ENCODE measurements at regions not wholly inside any gene's neighbourhood (a gene's known extent, or its start where the extent isn't known, plus 50 kb on each side); places are given as distances from the start of the nearest gene placed in this dataset.

DNA sequence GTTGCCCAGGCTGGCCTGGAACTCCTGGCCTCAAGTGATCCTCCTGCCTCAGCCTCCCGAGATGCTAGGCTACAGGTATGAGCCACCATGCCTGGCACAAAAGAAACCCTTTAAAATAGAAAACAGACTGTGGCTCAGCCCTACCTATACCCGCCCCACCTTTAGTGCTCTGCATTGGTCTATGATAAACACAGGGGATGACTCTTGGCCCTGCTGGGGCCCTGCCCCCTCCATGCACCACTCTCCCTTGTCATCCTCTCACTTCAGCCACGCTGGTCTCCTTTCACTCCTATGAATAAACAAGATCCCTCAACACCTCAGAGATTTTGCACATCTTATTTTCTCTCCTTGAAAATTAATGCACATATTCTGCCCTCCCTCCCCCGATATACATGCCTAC is 251.4 kb upstream of the KLF14 start:
- H3K27me3 ChIP-seq (ENCODE audit: low read depth, low read length): no peaks in the 10 kb centered on the region
- H3K27ac ChIP-seq (ENCODE audit: low read length): peak overlapping the region; percentile 77
- H3K36me3 ChIP-seq (ENCODE audit: control insufficient read depth in 1 of 2, insufficient read depth in 2 of 2, low read length in 2 of 2): peaks cover 0 to 5% of the 10 kb centered on the region in 2 donors
- H3K4me3 ChIP-seq (ENCODE audit: low read depth in 1 of 2, low read length in 2 of 2): peak overlapping the region in 1 of 2 donors; percentile 19
- no peaks in the 10 kb centered on the region for H3K9me3 ChIP-seq (ENCODE audit: control insufficient read depth in 1 of 2, low read length in 2 of 2)
- H3K4me1 ChIP-seq (ENCODE audit: control insufficient read depth in 1 of 2, insufficient read depth in 2 of 2, low read length in 2 of 2): peaks cover 12 to 65% of the 10 kb centered on the region in 2 donors

DNA sequence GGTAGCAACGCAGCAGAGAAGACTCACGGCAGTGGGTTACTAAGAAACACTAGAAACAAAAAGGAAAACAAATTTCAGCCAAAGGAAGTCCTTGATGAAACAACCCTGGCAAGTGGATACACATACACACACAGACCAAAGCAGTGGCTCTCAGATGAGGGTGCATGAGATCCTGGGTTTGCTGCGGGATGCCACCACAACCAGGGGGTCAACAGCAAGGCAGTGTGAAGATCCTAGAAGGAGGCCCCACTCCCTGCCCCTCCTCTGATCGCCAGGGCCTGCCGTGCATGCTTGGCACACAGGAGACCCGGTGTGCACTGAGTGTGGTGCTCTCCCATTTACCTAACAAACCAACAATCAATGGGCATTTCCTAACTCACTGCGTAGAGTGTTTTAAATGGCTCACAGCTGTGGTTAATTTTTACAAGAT is 252.3 kb upstream of the KLF14 start:
- H3K36me3 ChIP-seq (ENCODE audit: control insufficient read depth in 1 of 2, insufficient read depth in 2 of 2, low read length in 2 of 2): peaks cover 0 to 5% of the 10 kb centered on the region in 2 donors
- H3K4me3 ChIP-seq (ENCODE audit: low read depth in 1 of 2, low read length in 2 of 2): no peak overlapping the region
- H3K4me1 ChIP-seq (ENCODE audit: control insufficient read depth in 1 of 2, insufficient read depth in 2 of 2, low read length in 2 of 2): peaks cover 12 to 70% of the 10 kb centered on the region in 2 donors
- H3K9me3 ChIP-seq (ENCODE audit: control insufficient read depth in 1 of 2, low read length in 2 of 2): no peaks in the 10 kb centered on the region
- H3K27ac ChIP-seq (ENCODE audit: low read length): peak overlapping the region; percentile 77
- no peaks in the 10 kb centered on the region for H3K27me3 ChIP-seq (ENCODE audit: low read depth, low read length)

DNA sequence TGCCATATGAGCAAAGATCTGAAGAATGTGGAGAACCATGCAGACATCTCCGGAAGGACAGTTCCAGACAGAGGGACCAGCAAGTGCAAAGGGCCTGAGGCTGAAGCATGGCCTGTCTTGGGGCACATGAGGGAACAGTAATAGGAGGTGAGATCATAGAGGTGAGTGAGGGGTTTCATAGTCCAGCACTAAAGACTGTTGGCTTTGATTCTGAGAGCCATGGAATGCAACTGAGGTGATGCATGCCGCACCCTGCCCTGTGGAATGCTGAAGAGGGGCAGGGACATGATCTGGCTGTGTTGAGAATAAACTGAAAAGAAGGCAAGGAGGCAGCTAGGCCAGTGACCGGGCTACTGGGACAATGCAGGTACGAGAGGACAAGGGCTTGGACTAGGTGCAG is 253.1 kb upstream of the KLF14 start:
- Histone ChIP-seq H3K9me3 (ENCODE audit: control insufficient read depth in 1 of 2, low read length in 2 of 2) (no peaks in the 10 kb centered on the region), H3K4me3 (ENCODE audit: low read depth in 1 of 2, low read length in 2 of 2) (no peak overlapping the region), H3K36me3 (ENCODE audit: control insufficient read depth in 1 of 2, insufficient read depth in 2 of 2, low read length in 2 of 2) (peaks cover 0 to 5% of the 10 kb centered on the region in 2 donors), H3K27me3 (ENCODE audit: low read depth, low read length) (no peaks in the 10 kb centered on the region), H3K27ac (ENCODE audit: low read length) (no peak overlapping the region), H3K4me1 (ENCODE audit: control insufficient read depth in 1 of 2, insufficient read depth in 2 of 2, low read length in 2 of 2) (peaks cover 12 to 70% of the 10 kb centered on the region in 2 donors)

DNA sequence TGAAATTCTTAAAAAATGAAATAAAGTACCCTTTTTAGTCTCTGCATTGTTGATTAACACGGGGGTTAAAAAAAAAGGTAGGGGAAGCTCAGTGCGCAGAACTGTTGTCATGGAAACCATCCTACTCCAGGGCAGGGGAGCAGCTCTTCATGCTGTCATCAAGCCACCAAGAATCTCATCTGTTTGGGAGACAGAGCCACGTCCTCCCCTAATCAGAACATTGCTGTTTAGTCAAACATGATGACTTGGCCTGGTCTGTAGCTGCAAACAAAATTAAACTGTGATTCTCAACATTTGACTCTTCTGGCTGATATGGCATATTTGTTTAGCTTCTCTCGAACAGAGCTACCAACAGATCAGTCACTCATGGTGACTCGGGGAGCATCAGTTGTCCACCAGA is 254.4 kb upstream of the KLF14 start:
- no peaks in the 10 kb centered on the region for H3K27me3 ChIP-seq (ENCODE audit: low read depth, low read length)
- no peak overlapping the region for H3K4me3 ChIP-seq (ENCODE audit: low read depth in 1 of 2, low read length in 2 of 2)
- peaks cover 12 to 64% of the 10 kb centered on the region in 2 donors for H3K4me1 ChIP-seq (ENCODE audit: control insufficient read depth in 1 of 2, insufficient read depth in 2 of 2, low read length in 2 of 2)
- H3K36me3 ChIP-seq (ENCODE audit: control insufficient read depth in 1 of 2, insufficient read depth in 2 of 2, low read length in 2 of 2): peaks cover 0 to 1% of the 10 kb centered on the region in 2 donors
- H3K27ac ChIP-seq (ENCODE audit: low read length): peak overlapping the region; percentile 36
- no peaks in the 10 kb centered on the region for H3K9me3 ChIP-seq (ENCODE audit: control insufficient read depth in 1 of 2, low read length in 2 of 2)

DNA sequence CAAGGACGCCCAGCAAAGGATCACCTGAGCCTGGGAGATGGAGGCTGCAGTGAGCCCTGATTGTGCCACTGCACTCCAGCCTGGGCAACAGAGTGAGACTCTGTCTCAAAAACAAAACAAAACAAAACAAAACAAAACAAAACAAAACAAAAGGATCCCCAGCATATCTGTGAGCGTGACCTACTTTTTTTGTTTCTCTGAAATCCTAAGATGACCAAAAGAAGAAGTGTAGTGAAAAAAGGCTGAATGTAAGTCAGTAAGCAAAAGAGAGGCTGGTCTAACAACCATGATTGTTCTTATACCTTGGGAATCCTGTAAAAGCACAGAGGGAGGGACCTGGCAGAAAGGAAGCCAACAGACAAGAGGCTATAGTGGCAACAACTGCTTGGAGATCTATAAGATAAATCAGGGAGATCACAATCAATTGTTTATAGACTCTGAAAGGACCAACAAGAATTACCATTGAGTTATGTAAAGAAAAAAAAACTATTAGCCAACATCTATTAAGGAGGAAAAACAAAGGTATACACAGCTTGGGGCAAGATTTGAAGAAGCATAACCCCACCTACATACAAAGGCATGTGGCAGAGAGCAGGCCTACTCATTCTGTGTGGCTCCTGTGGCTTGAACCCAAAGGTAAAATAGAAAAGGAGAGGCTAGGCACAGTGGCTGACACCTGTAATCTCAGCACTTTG is 255.2 kb upstream of the KLF14 start:
- Histone ChIP-seq H3K4me1 (ENCODE audit: control insufficient read depth in 1 of 2, insufficient read depth in 2 of 2, low read length in 2 of 2) (peaks cover 15 to 66% of the 10 kb centered on the region in 2 donors), H3K9me3 (ENCODE audit: control insufficient read depth in 1 of 2, low read length in 2 of 2) (no peaks in the 10 kb centered on the region), H3K4me3 (ENCODE audit: low read depth in 1 of 2, low read length in 2 of 2) (no peak overlapping the region), H3K27ac (ENCODE audit: low read length) (peak overlapping the region; percentile 36), H3K27me3 (ENCODE audit: low read depth, low read length) (no peaks in the 10 kb centered on the region), H3K36me3 (ENCODE audit: control insufficient read depth in 1 of 2, insufficient read depth in 2 of 2, low read length in 2 of 2) (no peaks in the 10 kb centered on the region)

DNA sequence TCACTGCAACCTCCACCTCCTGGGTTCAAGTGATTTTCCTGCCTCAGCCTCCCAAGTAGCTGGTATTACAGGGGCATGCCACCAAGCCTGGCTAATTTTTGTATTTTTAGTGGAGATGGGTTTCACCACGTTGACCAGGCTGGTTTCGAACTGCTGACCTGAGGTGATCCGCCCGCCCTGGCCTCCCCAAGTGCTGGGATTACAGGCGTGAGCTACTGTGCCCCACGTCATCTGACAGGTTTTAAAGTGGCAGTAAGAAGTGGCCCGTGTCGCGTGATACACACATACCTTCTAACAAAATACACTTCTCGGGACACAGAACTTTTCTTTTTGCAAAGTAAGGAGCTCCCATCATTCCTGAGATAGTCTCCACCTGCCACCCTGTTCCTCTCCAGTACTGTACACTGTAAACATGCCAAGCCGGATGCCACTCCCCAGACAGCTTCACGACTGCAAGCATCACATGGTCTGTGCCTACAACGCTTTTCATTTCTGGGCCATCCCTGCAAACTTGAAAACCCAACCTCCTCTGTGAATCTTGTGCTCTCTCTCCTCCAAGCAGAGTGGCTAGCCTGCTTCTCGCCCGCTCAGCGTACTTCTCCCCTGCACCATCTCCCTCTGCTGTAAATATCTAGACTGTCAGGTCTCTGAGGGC is 256.3 kb upstream of the KLF14 start:
- no peak overlapping the region for H3K27ac ChIP-seq (ENCODE audit: low read length)
- H3K27me3 ChIP-seq (ENCODE audit: low read depth, low read length): no peaks in the 10 kb centered on the region
- H3K9me3 ChIP-seq (ENCODE audit: control insufficient read depth in 1 of 2, low read length in 2 of 2): no peaks in the 10 kb centered on the region
- H3K4me1 ChIP-seq (ENCODE audit: control insufficient read depth in 1 of 2, insufficient read depth in 2 of 2, low read length in 2 of 2): peaks cover 26 to 67% of the 10 kb centered on the region in 2 donors
- no peak overlapping the region for H3K4me3 ChIP-seq (ENCODE audit: low read depth in 1 of 2, low read length in 2 of 2)
- H3K36me3 ChIP-seq (ENCODE audit: control insufficient read depth in 1 of 2, insufficient read depth in 2 of 2, low read length in 2 of 2): no peaks in the 10 kb centered on the region

DNA sequence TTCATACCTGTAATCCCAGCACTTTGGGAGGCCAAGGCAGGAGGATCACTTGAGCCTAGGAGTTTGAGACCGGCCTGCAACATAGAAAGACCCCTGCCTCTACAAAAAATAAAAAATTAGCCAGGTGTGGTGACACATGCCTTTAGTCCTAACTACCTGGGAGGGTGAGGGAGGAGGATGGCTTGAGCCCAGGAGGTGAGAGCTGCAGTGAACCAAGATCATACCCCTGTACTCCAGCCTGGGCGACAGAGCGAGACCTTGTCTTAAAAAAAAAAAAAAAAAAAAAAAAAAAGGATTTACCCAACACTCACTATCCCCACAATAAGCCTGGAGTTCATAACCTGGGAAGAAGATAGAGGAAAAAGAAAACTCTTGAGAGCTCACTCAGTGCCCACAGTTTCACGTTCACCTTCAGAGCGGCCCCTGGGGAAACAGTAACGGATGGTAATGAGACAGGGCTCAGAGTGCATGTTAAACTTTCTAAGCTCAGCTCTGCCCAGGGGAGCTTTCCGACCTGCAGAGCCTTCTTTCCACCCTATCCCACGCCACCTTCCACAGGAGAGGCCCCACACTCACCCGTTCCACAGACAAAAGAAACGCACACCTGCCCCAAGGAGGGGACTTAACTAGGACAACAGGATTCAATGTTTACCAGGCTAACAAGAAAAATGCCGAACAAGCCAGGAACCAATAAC is 259.8 kb upstream of the KLF14 start:
- no peaks in the 10 kb centered on the region for H3K36me3 ChIP-seq (ENCODE audit: control insufficient read depth in 1 of 2, insufficient read depth in 2 of 2, low read length in 2 of 2)
- no peak overlapping the region for H3K4me3 ChIP-seq (ENCODE audit: low read depth in 1 of 2, low read length in 2 of 2)
- peak overlapping the region; percentile 86 for H3K27ac ChIP-seq (ENCODE audit: low read length)
- H3K9me3 ChIP-seq (ENCODE audit: control insufficient read depth in 1 of 2, low read length in 2 of 2): no peaks in the 10 kb centered on the region
- H3K27me3 ChIP-seq (ENCODE audit: low read depth, low read length): no peaks in the 10 kb centered on the region
- H3K4me1 ChIP-seq (ENCODE audit: control insufficient read depth in 1 of 2, insufficient read depth in 2 of 2, low read length in 2 of 2): peaks cover 32 to 55% of the 10 kb centered on the region in 2 donors

DNA sequence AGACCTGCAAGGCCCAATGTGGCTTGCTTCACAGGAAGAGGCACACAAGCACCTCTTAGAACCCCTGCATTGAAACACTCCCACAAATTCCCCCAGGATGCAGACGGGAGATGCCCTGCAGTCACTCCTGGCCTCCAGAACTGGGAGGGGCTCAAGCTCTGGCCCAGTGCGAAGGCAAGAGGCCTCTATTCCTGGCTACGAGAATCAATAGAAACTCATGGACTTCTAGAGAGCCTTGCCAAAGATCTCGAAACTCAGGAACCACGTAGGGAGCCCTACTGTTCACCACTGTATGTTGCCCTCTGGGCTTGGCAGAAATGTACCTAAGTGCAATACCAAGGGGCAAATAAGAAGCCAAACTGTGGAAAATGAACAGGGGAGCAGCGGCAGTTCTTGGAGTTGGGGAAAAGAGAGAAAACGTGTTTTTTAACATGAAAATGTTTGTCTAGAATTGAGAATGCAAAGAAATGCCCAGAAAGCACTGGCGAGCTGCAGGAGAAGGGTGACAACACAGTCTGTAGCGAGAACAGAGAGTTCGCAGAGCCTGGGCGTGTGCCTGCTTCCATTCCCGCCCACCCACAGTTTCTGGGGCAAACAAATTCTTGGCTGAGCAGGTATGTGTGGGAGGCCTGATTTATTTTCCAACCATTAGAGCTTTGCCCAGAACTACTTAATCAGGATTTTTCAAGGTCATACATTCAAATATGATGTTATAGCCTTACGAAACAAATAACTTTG is 260.5 kb upstream of the KLF14 start:
- H3K4me3 ChIP-seq (ENCODE audit: low read depth in 1 of 2, low read length in 2 of 2): no peak overlapping the region

DNA sequence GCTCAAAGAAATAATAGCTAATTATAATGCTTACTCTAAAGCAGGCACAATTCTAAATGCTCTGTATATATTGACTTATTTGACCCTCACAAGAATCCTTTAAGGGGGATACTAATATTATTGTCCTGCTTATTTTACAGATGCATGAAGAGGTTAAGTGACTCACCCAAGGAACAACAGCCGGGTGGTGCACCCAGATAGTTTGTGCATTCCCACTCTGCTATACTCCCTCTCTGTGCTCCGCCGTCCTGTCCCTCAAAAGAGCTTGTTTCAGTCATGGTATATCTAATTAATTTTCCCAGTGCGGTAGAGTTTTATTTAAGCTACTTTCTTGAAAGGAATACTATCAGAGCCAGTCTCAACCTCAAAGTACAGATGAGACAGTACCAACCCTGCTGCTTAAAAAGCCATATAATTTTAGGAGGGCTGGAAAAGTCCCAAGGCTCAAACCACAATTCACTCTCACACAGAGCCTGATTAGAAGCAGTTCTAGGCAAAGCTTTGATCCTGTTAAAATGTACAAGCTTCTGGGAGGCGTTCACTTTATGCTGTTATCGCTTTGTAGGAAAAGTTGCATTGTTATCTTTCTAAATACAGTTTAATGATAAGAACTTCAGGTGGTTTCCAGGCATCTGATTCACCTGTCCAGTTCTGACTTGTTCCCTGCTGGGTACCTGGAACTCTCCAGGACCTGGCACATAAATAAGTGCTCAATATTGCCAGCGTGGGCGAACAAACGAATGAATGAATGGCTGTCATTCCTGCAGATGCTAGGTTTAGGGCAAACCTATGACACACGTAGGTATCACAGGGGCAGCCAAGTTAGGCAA is 261.5 kb upstream of the KLF14 start:
- Histone ChIP-seq H3K27ac (ENCODE audit: low read length) (peak overlapping the region; percentile 86), H3K9me3 (ENCODE audit: control insufficient read depth in 1 of 2, low read length in 2 of 2) (no peaks in the 10 kb centered on the region), H3K4me1 (ENCODE audit: control insufficient read depth in 1 of 2, insufficient read depth in 2 of 2, low read length in 2 of 2) (peaks cover 32 to 52% of the 10 kb centered on the region in 2 donors)

More for the DNA sequence above, 260.5 kb upstream of the KLF14 start:
- no peaks in the 10 kb centered on the region for H3K9me3 ChIP-seq (ENCODE audit: control insufficient read depth in 1 of 2, low read length in 2 of 2)
- H3K4me1 ChIP-seq (ENCODE audit: control insufficient read depth in 1 of 2, insufficient read depth in 2 of 2, low read length in 2 of 2): peaks cover 32 to 55% of the 10 kb centered on the region in 2 donors
- no peaks in the 10 kb centered on the region for H3K36me3 ChIP-seq (ENCODE audit: control insufficient read depth in 1 of 2, insufficient read depth in 2 of 2, low read length in 2 of 2)
- no peaks in the 10 kb centered on the region for H3K27me3 ChIP-seq (ENCODE audit: low read depth, low read length)
- H3K27ac ChIP-seq (ENCODE audit: low read length): peak overlapping the region; percentile 86

DNA sequence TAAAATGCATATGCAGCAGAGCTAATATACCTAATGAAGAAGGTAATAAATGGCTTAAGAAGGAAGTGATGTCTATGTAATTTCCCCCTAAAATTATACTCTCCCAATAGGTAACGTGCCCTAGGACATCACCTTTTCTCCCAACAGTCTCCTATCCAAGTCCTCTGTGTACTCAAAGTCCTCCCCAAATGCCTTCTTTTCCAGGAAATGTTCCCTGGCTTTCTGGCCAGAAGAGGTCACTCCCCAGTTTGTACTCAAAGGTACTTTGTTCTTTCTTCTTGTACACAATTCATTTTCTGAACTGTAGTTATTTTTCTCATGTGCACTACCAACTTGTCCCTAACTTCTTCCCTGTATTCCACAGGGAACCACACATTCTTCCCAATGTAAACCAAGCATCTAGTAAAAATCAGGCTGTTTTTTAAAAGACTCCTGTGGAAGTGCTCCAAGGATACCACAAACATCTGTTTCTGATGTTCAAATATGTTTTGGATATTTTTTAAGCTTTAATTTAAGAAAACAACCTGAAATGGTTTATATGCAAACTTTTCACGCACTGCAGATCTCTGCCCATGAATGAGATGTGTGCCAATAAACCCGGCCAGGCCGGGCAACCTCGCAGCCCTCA is 262.3 kb upstream of the KLF14 start:
- H3K36me3 ChIP-seq (ENCODE audit: control insufficient read depth in 1 of 2, insufficient read depth in 2 of 2, low read length in 2 of 2): peaks cover 0 to 6% of the 10 kb centered on the region in 2 donors
- no peak overlapping the region for H3K4me3 ChIP-seq (ENCODE audit: low read depth in 1 of 2, low read length in 2 of 2)
- peaks cover 32 to 50% of the 10 kb centered on the region in 2 donors for H3K4me1 ChIP-seq (ENCODE audit: control insufficient read depth in 1 of 2, insufficient read depth in 2 of 2, low read length in 2 of 2)
- peak overlapping the region; percentile 86 for H3K27ac ChIP-seq (ENCODE audit: low read length)
- H3K27me3 ChIP-seq (ENCODE audit: low read depth, low read length): no peaks in the 10 kb centered on the region
- no peaks in the 10 kb centered on the region for H3K9me3 ChIP-seq (ENCODE audit: control insufficient read depth in 1 of 2, low read length in 2 of 2)

More for the DNA sequence above, 261.5 kb upstream of the KLF14 start:
- no peak overlapping the region for H3K4me3 ChIP-seq (ENCODE audit: low read depth in 1 of 2, low read length in 2 of 2)
- H3K27me3 ChIP-seq (ENCODE audit: low read depth, low read length): no peaks in the 10 kb centered on the region
- no peaks in the 10 kb centered on the region for H3K36me3 ChIP-seq (ENCODE audit: control insufficient read depth in 1 of 2, insufficient read depth in 2 of 2, low read length in 2 of 2)
